ENCODE measurements at regions not wholly inside any gene's neighbourhood (a gene's known extent, or its start where the extent isn't known, plus 50 kb on each side); places are given as distances from the start of the nearest gene placed in this dataset.

- TF ChIP-seq CTCF (conservative IDR thresholded peaks at IDR 0.05), result no peak
- H3K27ac Mint-ChIP-seq, result no peak overlapping the region
- H3K4me3 Mint-ChIP-seq, result no peak overlapping the region
- H3K9me3 Mint-ChIP-seq, result no peaks in the 10 kb centered on the region
- no peak for DNase-seq (ENCODE audit: extremely low spot score, unreplicated experiment)
- peaks cover 35% of the 10 kb centered on the region for H3K27me3 Mint-ChIP-seq
- H3K36me3 Mint-ChIP-seq, result no peaks in the 10 kb centered on the region
- H3K4me1 Mint-ChIP-seq (ENCODE audit: unreplicated experiment), result peaks cover 26% of the 10 kb centered on the region
These were observed 399.8 kb downstream of the SEC14L1 start for GRCh38 chr17:77540531-77540930.

GRCh38 chr17:77540975-77541374 lies 400.2 kb downstream of the SEC14L1 start:
- Mint-ChIP-seq H3K9me3 (no peaks in the 10 kb centered on the region), H3K4me3 (peak overlapping the region; percentile 21), H3K36me3 (no peaks in the 10 kb centered on the region), H3K27me3 (peaks cover 35% of the 10 kb centered on the region), H3K27ac (peak overlapping the region; percentile 4), H3K4me1 (ENCODE audit: unreplicated experiment) (peaks cover 27% of the 10 kb centered on the region)
- no peak for DNase-seq (ENCODE audit: extremely low spot score, unreplicated experiment)
- TF ChIP-seq CTCF (conservative IDR thresholded peaks at IDR 0.05), result no peak

GRCh38 chr17:77542011-77542410 lies 401.2 kb downstream of the SEC14L1 start:
- peaks cover 26% of the 10 kb centered on the region for H3K4me1 Mint-ChIP-seq (ENCODE audit: unreplicated experiment)
- H3K27me3 Mint-ChIP-seq, result peaks cover 35% of the 10 kb centered on the region

GRCh38 chr17:77542551-77543490 lies 402.1 kb downstream of the SEC14L1 start:
- H3K36me3 Mint-ChIP-seq, result no peaks in the 10 kb centered on the region
- no peaks in the 10 kb centered on the region for H3K9me3 Mint-ChIP-seq
- H3K4me3 Mint-ChIP-seq, result peak overlapping the region; percentile 24
- H3K27ac Mint-ChIP-seq, result peak overlapping the region; percentile 60
- DNase-seq (ENCODE audit: extremely low spot score, unreplicated experiment), result peak; percentile 80
- peaks cover 26% of the 10 kb centered on the region for H3K4me1 Mint-ChIP-seq (ENCODE audit: unreplicated experiment)
- H3K27me3 Mint-ChIP-seq, result peaks cover 34% of the 10 kb centered on the region
- TF ChIP-seq CTCF (conservative IDR thresholded peaks at IDR 0.05), result peak; percentile 96

More at GRCh38 chr17:77542011-77542410, 401.2 kb downstream of the SEC14L1 start:
- no peak for DNase-seq (ENCODE audit: extremely low spot score, unreplicated experiment)
- H3K27ac Mint-ChIP-seq, result no peak overlapping the region
- no peaks in the 10 kb centered on the region for H3K9me3 Mint-ChIP-seq
- no peaks in the 10 kb centered on the region for H3K36me3 Mint-ChIP-seq
- no peak for TF ChIP-seq CTCF (conservative IDR thresholded peaks at IDR 0.05)
- no peak overlapping the region for H3K4me3 Mint-ChIP-seq

- Mint-ChIP-seq H3K4me1 (ENCODE audit: unreplicated experiment) (peaks cover 26% of the 10 kb centered on the region), H3K36me3 (no peaks in the 10 kb centered on the region)
These were observed 403.0 kb downstream of the SEC14L1 start for GRCh38 chr17:77543801-77544200.

More at GRCh38 chr17:77543801-77544200, 403.0 kb downstream of the SEC14L1 start:
- H3K27ac Mint-ChIP-seq, result no peak overlapping the region
- TF ChIP-seq CTCF (conservative IDR thresholded peaks at IDR 0.05), result no peak
- no peak overlapping the region for H3K4me3 Mint-ChIP-seq
- H3K9me3 Mint-ChIP-seq, result no peaks in the 10 kb centered on the region
- peaks cover 24% of the 10 kb centered on the region for H3K27me3 Mint-ChIP-seq
- DNase-seq (ENCODE audit: extremely low spot score, unreplicated experiment), result no peak
